Astrocyte (in vitro differentiated cells and primary cell): ENCODE measurements at regions not wholly inside any gene's neighbourhood (a gene's known extent, or its start where the extent isn't known, plus 50 kb on each side); places are given as distances from the start of the nearest gene placed in this dataset.

Experiments
- DNase-seq: peaks from one replicate; pipeline ENCODE4 v3.0.0-alpha.2; 2010; ENCODE audit warnings: low read depth
- FAIRE-seq: peaks from 2 replicates; lab custom pipeline; 2011; peaks lifted over from hg19 to GRCh38; lab: Jason Lieb, UNC
- H2AFZ ChIP-seq: 2 replicates; pipeline ENCODE4 v1.6.0; 2012; ENCODE audit warnings: low read depth, low read length, inconsistent platforms
- H3K27ac ChIP-seq: 2 replicates; pipeline ENCODE4 v1.5.1; 2011; ENCODE audit warnings: low read depth, low read length, inconsistent platforms
- H3K27me3 ChIP-seq: 2 replicates; pipeline ENCODE4 v1.6.0; 2011; ENCODE audit warnings: low read length, inconsistent platforms; ENCODE audit not compliant: insufficient read depth
- H3K36me3 ChIP-seq: 2 replicates; pipeline ENCODE4 v1.5.1; 2011; ENCODE audit warnings: low read length, inconsistent platforms; ENCODE audit not compliant: insufficient read depth
- H3K4me1 ChIP-seq: 2 replicates; pipeline ENCODE4 v1.5.1; 2011; ENCODE audit warnings: low read length, inconsistent platforms; ENCODE audit not compliant: insufficient read depth
- H3K4me2 ChIP-seq: 2 replicates; pipeline ENCODE4 v1.6.0; 2012; ENCODE audit warnings: low read length, inconsistent platforms
- H3K4me3 ChIP-seq: 2 replicates; pipeline ENCODE4 v1.5.1; 2011; ENCODE audit warnings: low read depth, mild to moderate bottlenecking, low read length, inconsistent platforms; ENCODE audit not compliant: insufficient read depth
- H3K79me2 ChIP-seq: 2 replicates; pipeline ENCODE4 v1.6.0; 2012; ENCODE audit warnings: mild to moderate bottlenecking, low read length, inconsistent platforms; ENCODE audit not compliant: insufficient read depth
- H3K9ac ChIP-seq: 2 replicates; pipeline ENCODE4 v1.6.0; 2012; ENCODE audit warnings: mild to moderate bottlenecking, low read length, inconsistent platforms
- H3K9me3 ChIP-seq: 2 replicates; pipeline ENCODE4 v1.5.1; 2012; ENCODE audit warnings: low read depth, mild to moderate bottlenecking, low read length, inconsistent platforms; ENCODE audit not compliant: insufficient read depth
- H4K20me1 ChIP-seq: 2 replicates; pipeline ENCODE4 v1.6.0; 2012; ENCODE audit warnings: low read length, inconsistent platforms; ENCODE audit not compliant: insufficient read depth
- H3K27ac Mint-ChIP-seq: one replicate; pipeline ENCODE4 v1.8.0; 2021; ENCODE audit warnings: mild to moderate bottlenecking, mixed read lengths; ENCODE audit not compliant: unreplicated experiment
- H3K27me3 Mint-ChIP-seq: one replicate; pipeline ENCODE4 v1.8.0; 2021; ENCODE audit warnings: low read depth, mixed read lengths; ENCODE audit not compliant: unreplicated experiment
- H3K36me3 Mint-ChIP-seq: one replicate; pipeline ENCODE4 v1.8.0; 2021; ENCODE audit warnings: low read depth, mixed read lengths; ENCODE audit not compliant: unreplicated experiment
- H3K4me1 Mint-ChIP-seq: one replicate; pipeline ENCODE4 v1.8.0; 2021; ENCODE audit warnings: low read depth, mixed read lengths; ENCODE audit not compliant: unreplicated experiment
- H3K4me3 Mint-ChIP-seq: one replicate; pipeline ENCODE4 v1.8.0; 2021; ENCODE audit warnings: mild to moderate bottlenecking, moderate library complexity, mixed read lengths; ENCODE audit not compliant: unreplicated experiment
- H3K9me3 Mint-ChIP-seq: one replicate; pipeline ENCODE4 v1.8.0; 2021; ENCODE audit warnings: mild to moderate bottlenecking, mixed read lengths; ENCODE audit not compliant: unreplicated experiment
- CTCF ChIP-seq: IDR thresholded peaks from 2 replicates; pipeline ENCODE4 v1.5.1; 2011; ENCODE audit warnings: low read depth, mild to moderate bottlenecking, inconsistent platforms, low read length, moderate library complexity; ENCODE audit not compliant: insufficient read depth
- EZH2 ChIP-seq: IDR thresholded peaks from 2 replicates; pipeline ENCODE4 v1.6.1; 2012; ENCODE audit warnings: mild to moderate bottlenecking, low read length, inconsistent platforms; ENCODE audit not compliant: insufficient read depth

GRCh38 chr16:51747329-51747728, 596.3 kb upstream of the SALL1 start:
- no peaks in the 10 kb centered on the region for H3K36me3 Mint-ChIP-seq
- no peak for FAIRE-seq
- H3K36me3 ChIP-seq = no peaks in the 10 kb centered on the region
- H3K4me2 ChIP-seq = no peak overlapping the region
- DNase-seq = no peak
- no peak overlapping the region for H3K27ac ChIP-seq
- H3K27ac Mint-ChIP-seq = no peak overlapping the region
- no peaks in the 10 kb centered on the region for H3K27me3 ChIP-seq
- no peak overlapping the region for H3K4me3 ChIP-seq
- TF ChIP-seq CTCF = no peak
- no peak for TF ChIP-seq EZH2
- no peaks in the 10 kb centered on the region for H3K79me2 ChIP-seq
- no peaks in the 10 kb centered on the region for H3K4me1 Mint-ChIP-seq
- no peak overlapping the region for H3K9ac ChIP-seq
- no peaks in the 10 kb centered on the region for H3K9me3 Mint-ChIP-seq
- no peak overlapping the region for H3K4me3 Mint-ChIP-seq
- H3K9me3 ChIP-seq = no peaks in the 10 kb centered on the region
- no peaks in the 10 kb centered on the region for H3K27me3 Mint-ChIP-seq
- no peaks in the 10 kb centered on the region for H4K20me1 ChIP-seq
- H3K4me1 ChIP-seq = no peaks in the 10 kb centered on the region
- no peak overlapping the region for H2AFZ ChIP-seq

GRCh38 chr16:51734220-51734619, 583.1 kb upstream of the SALL1 start:
- Mint-ChIP-seq H3K9me3 (no peaks in the 10 kb centered on the region), H3K36me3 (no peaks in the 10 kb centered on the region), H3K27ac (no peak overlapping the region), H3K27me3 (peaks cover 12% of the 10 kb centered on the region), H3K4me1 (no peaks in the 10 kb centered on the region), H3K4me3 (no peak overlapping the region)
- no peaks in the 10 kb centered on the region for H3K79me2 ChIP-seq
- FAIRE-seq = no peak
- TF ChIP-seq EZH2 (no peak), CTCF (no peak)
- no peak overlapping the region for H3K9ac ChIP-seq
- H3K4me3 ChIP-seq = no peak overlapping the region
- no peak for DNase-seq
- H3K27me3 ChIP-seq = no peaks in the 10 kb centered on the region
- no peaks in the 10 kb centered on the region for H3K36me3 ChIP-seq
- H2AFZ ChIP-seq = no peak overlapping the region
- no peak overlapping the region for H3K4me2 ChIP-seq
- no peaks in the 10 kb centered on the region for H3K9me3 ChIP-seq
- H3K27ac ChIP-seq = no peak overlapping the region
- H4K20me1 ChIP-seq = no peaks in the 10 kb centered on the region
- no peaks in the 10 kb centered on the region for H3K4me1 ChIP-seq

- H3K4me3 Mint-ChIP-seq = no peak overlapping the region
- no peaks in the 10 kb centered on the region for H3K9me3 Mint-ChIP-seq
- no peaks in the 10 kb centered on the region for H3K4me1 Mint-ChIP-seq
- peaks cover 12% of the 10 kb centered on the region for H3K27me3 Mint-ChIP-seq
- Histone ChIP-seq H2AFZ (no peak overlapping the region), H3K36me3 (no peaks in the 10 kb centered on the region), H3K4me2 (no peak overlapping the region), H3K27ac (no peak overlapping the region), H3K4me3 (no peak overlapping the region), H3K79me2 (no peaks in the 10 kb centered on the region), H3K9me3 (no peaks in the 10 kb centered on the region), H3K27me3 (no peaks in the 10 kb centered on the region), H4K20me1 (no peaks in the 10 kb centered on the region), H3K9ac (no peak overlapping the region), H3K4me1 (no peaks in the 10 kb centered on the region)
- H3K27ac Mint-ChIP-seq = no peak overlapping the region
- no peaks in the 10 kb centered on the region for H3K36me3 Mint-ChIP-seq
- FAIRE-seq (no peak), DNase-seq (no peak)
- TF ChIP-seq CTCF = no peak
Observed at GRCh38 chr16:51733181-51733580, 582.1 kb upstream of the SALL1 start.
